Fibroblast of villous mesenchyme (primary cell): ENCODE measurements at regions not wholly inside any gene's neighbourhood (a gene's known extent, or its start where the extent isn't known, plus 50 kb on each side); places are given as distances from the start of the nearest gene placed in this dataset.

Source experiments
- DNase-seq: peaks from one replicate; pipeline ENCODE4 v3.0.0-alpha.2; 2010; ENCODE audit warnings: low read depth
- H3K4me3 ChIP-seq: 2 replicates; pipeline ENCODE4 v1.5.1; 2011; ENCODE audit warnings: low read depth, mild to moderate bottlenecking, low read length
- TF ChIP-seq, protein P1 (sequence below): IDR thresholded peaks from 2 replicates; pipeline ENCODE4 v1.5.1; 2012; ENCODE audit warnings: low read depth, mild to moderate bottlenecking, low read length; ENCODE audit not compliant: insufficient read depth

DNA sequence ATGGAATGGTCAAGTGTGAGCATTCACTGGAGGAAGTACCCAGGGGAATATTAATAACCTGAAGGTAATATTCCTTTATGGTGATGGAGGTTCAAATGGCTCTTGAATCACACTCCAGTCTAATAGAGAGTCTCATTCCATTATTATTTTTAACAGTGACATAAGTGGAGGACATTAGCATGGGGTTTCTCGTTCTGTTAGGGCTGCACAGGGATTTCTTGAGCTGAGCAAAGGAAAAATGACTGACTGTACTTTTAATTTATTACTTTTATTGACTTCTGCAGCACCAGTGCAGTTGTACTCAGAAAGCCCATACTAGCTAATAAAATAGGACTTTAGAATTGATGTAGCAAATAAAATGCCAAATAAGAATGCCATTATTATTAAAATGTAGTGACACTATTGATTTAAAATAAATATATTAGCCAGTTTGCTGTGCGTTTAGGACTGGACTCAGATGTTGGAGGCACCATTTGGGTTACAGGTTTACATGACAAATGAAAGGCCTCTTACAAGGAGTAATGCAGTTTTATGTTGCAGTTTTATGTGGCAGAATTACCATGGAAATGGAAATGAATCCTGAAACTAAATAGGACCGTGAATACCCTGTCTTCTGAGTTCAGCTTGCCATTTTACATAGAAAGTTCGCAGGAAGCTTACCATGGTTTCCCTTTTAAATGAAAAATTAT is 705.1 kb upstream of the GRM7 start:
- H3K4me3 ChIP-seq, result no peak overlapping the region
- TF ChIP-seq, protein P1, sequence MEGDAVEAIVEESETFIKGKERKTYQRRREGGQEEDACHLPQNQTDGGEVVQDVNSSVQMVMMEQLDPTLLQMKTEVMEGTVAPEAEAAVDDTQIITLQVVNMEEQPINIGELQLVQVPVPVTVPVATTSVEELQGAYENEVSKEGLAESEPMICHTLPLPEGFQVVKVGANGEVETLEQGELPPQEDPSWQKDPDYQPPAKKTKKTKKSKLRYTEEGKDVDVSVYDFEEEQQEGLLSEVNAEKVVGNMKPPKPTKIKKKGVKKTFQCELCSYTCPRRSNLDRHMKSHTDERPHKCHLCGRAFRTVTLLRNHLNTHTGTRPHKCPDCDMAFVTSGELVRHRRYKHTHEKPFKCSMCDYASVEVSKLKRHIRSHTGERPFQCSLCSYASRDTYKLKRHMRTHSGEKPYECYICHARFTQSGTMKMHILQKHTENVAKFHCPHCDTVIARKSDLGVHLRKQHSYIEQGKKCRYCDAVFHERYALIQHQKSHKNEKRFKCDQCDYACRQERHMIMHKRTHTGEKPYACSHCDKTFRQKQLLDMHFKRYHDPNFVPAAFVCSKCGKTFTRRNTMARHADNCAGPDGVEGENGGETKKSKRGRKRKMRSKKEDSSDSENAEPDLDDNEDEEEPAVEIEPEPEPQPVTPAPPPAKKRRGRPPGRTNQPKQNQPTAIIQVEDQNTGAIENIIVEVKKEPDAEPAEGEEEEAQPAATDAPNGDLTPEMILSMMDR, result no peak
- DNase-seq, result no peak

DNA sequence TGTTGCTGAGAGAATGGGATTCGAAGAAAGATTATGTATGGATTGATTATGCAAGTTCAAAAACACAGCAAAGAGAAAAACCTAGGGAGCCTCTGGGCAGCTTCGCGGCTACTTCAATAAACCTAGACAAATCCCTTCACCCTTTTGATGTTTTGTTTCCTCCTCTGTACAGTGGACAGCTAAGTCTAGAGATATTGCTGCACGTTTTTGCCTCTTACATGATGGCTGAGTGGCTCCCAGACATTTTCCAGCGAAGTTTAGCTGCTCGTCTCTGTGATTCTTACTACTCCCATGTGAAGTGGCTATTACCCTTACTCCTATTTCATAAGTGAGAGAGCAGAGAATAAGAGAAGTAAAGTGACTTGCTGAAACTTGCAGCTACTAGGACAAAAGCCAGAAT is 695.0 kb upstream of the GRM7 start:
- TF ChIP-seq, protein P1, result no peak
- no peak for DNase-seq
- no peak overlapping the region for H3K4me3 ChIP-seq

DNA sequence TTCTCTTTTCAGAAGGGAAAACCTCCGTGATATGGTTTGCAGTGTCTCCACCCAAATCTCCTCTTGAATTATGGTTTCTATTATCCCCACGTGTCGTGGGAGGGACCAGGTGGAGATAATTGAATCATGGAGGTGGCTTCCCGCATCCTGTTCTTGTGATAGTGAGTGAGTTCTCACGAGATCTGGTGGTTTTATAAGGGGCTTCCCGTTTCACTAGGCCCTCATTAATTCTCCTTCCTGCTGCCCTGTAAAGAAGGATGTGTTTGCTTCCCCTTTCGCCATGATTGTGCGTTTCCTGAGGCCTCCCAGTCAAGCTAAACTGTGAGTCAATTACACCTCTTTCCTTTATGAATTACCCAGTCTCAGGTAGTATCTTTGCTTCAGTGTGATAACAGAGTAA is 692.7 kb upstream of the GRM7 start:
- TF ChIP-seq, protein P1, result no peak
- no peak for DNase-seq
- H3K4me3 ChIP-seq, result no peak overlapping the region

DNA sequence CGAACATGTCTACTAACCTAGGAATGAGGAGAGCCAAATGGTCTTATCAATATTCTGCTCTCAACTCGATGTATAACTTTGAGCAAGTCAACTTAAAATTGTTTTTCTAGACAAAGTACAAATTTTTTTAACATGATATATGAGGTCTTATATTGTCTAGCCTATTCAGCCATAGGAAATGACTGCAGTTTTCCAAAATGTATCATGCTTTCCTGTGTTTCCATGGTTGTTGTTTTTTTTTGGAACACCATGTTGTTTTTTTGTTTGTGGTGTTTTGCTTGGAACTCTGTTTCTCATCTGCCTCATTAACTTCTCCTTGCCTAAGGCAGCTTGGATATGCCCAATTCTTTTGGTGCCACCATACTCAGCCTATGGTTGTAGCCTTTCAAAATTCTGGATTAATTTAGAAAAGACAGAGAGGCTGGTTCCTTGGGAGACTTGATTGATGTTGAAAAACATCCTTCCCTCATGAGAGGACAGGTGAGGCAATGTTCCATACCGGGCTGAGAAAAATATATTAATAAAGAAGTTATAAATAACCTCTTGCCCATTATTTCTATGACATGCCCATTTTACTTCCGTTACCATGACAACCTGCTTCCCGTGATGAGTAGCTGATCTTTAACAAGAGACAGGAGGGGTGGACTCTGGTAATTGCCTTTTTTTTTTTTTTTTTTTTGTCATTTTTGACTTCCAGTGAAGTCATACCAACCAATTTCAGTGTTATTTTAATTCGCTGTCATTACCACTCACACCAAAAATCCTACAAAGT is 687.9 kb upstream of the GRM7 start:
- H3K4me3 ChIP-seq, result no peak overlapping the region
- DNase-seq, result no peak
- TF ChIP-seq, protein P1, result no peak

DNA sequence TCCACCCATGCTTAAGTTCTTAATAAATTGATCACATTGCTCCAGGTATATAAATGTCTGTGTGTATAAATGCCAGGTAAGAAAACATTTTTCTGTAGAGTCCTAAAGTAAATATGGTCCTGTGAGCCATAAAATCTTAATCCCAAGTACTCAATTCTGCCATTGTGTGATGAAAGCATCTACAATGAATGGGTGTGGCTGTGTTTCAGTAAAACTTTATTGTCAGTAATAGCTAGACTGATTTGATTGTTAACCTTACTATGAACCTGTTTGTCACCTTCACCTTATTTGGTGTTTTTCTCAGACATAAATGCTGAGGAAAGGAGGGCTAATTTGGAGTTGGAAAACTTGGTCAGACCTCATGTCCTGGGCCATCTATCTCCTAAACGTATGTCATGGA is 683.5 kb upstream of the GRM7 start:
- TF ChIP-seq, protein P1, result no peak
- DNase-seq, result no peak
- no peak overlapping the region for H3K4me3 ChIP-seq

DNA sequence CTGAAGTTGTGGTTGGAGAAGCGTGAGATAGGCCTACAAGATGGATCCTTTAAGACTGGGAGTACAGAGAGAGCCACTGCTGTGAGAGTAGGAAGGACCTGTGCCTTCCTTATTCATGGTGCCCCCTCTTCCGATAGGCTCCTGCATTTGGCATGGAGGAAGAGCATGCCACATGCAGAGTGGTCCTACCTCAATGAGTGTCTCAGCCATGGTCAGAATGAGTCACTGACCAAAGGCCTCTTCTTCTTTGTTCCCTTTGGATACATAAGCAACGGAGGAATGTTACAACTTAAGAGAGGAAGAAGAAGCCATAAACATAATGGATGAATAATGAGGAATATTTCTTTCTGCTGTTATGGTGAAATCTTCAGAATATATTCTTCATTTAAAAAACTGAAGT is 681.2 kb upstream of the GRM7 start:
- H3K4me3 ChIP-seq, result no peak overlapping the region
- DNase-seq, result no peak
- TF ChIP-seq, protein P1, result no peak
